ENCODE measurements at regions not wholly inside any gene's neighbourhood (a gene's known extent, or its start where the extent isn't known, plus 50 kb on each side); places are given as distances from the start of the nearest gene placed in this dataset.

DNA sequence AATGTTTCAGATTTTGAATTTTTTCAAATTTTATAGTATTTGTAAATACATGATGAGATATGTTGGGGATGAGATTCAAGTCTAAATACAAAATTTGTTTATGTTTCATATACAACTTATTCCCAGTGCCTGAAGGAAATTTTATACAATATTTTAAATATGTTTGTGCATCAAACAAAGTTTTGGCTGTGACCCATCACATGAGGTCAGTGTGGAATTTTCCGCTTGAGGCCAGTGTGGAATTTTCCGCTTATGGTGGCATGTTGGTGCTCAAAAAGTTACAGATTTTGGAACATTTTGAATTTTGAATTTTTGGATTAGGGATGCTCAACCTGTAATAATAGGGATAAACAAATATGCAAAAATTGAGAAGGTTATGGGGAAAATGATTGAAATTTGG, 356.6 kb upstream of the JAG1 start:
- TF ChIP-seq, protein P1, sequence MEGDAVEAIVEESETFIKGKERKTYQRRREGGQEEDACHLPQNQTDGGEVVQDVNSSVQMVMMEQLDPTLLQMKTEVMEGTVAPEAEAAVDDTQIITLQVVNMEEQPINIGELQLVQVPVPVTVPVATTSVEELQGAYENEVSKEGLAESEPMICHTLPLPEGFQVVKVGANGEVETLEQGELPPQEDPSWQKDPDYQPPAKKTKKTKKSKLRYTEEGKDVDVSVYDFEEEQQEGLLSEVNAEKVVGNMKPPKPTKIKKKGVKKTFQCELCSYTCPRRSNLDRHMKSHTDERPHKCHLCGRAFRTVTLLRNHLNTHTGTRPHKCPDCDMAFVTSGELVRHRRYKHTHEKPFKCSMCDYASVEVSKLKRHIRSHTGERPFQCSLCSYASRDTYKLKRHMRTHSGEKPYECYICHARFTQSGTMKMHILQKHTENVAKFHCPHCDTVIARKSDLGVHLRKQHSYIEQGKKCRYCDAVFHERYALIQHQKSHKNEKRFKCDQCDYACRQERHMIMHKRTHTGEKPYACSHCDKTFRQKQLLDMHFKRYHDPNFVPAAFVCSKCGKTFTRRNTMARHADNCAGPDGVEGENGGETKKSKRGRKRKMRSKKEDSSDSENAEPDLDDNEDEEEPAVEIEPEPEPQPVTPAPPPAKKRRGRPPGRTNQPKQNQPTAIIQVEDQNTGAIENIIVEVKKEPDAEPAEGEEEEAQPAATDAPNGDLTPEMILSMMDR (IDR thresholded peaks at IDR 0.05): no peak
- TF ChIP-seq POLR2A (IDR thresholded peaks at IDR 0.05; ENCODE audit: low read depth) (no peak), POLR2AphosphoS5 (IDR thresholded peaks at IDR 0.05) (no peak)
